Breast epithelium (tissue), 4 donors: ENCODE measurements at regions not wholly inside any gene's neighbourhood (a gene's known extent, or its start where the extent isn't known, plus 50 kb on each side); places are given as distances from the start of the nearest gene placed in this dataset.

Experiments used
- DNase-seq, 2 donors: peaks; one replicate each; pipeline ENCODE4 v3.0.0-alpha.2; 2019; ENCODE audit warnings: low spot score in 2 of 2
- H3K27ac ChIP-seq, 2 donors: fragments of 200-600 bp; sonication (generic) in 1 of 2; one replicate each; pipeline ENCODE4 v1.5.1; 2016 to 2019; ENCODE audit warnings: mild to moderate bottlenecking in 1 of 2
- H3K27me3 ChIP-seq, 2 donors: fragments of 200-600 bp; sonication (generic) in 1 of 2; one replicate each; pipeline versions ENCODE4 v1.5.1 to v1.6.0; 2017 to 2019; ENCODE audit warnings: control low read depth in 1 of 2, mild to moderate bottlenecking in 1 of 2
- H3K36me3 ChIP-seq: fragments of 200-600 bp; one replicate; pipeline ENCODE4 v1.5.1; 2019
- H3K4me1 ChIP-seq, 2 donors: fragments of 200-600 bp; sonication (generic); one replicate each; pipeline ENCODE4 v1.5.1; 2016 to 2019; ENCODE audit warnings: control low read depth in 1 of 2
- H3K4me3 ChIP-seq, 3 donors: fragments of 200-600 bp; sonication (generic); 1 replicate in 2 of 3; 2 replicates in 1 of 3; pipeline ENCODE4 v1.5.1; 2016 to 2019; ENCODE audit warnings: mild to moderate bottlenecking in 3 of 3, moderate library complexity in 2 of 3
- H3K9me3 ChIP-seq, 2 donors: fragments of 200-600 bp; sonication (generic) in 1 of 2; one replicate each; pipeline ENCODE4 v1.5.1; 2016 to 2019; ENCODE audit warnings: control low read depth in 1 of 2
- CTCF ChIP-seq, 3 donors: fragments of 450-650 bp; IDR thresholded peaks; one replicate each; pipeline ENCODE4 v1.5.1; 2016 to 2017; ENCODE audit warnings: antibody characterized with exemption in 3 of 3, mild to moderate bottlenecking in 3 of 3, moderate library complexity in 3 of 3
- POLR2A ChIP-seq: fragments of 450-650 bp; IDR thresholded peaks from one replicate; pipeline ENCODE4 v1.6.1; 2016; ENCODE audit warnings: antibody characterized with exemption, mild to moderate bottlenecking, moderate library complexity
- POLR2AphosphoS5 ChIP-seq, 3 donors: sonication (generic); formaldehyde crosslinking; IDR thresholded peaks; one replicate each; pipeline ENCODE4 v1.6.1; 2017; ENCODE audit warnings: antibody characterized with exemption in 3 of 3
- intact Hi-C: fragments of 100-400 bp; cut with DNase I; formaldehyde crosslinking; loops from one replicate; pipeline ENCODE4 v1.15.1; 2023; ENCODE audit warnings: low total_unique reads

- Histone ChIP-seq H3K27ac (no peak overlapping the region), H3K27me3 (no peaks in the 10 kb centered on the region), H3K9me3 (peaks cover 0 to 15% of the 10 kb centered on the region in 2 donors), H3K4me3 (no peak overlapping the region), H3K4me1 (no peaks in the 10 kb centered on the region), H3K36me3 (no peaks in the 10 kb centered on the region)
- intact Hi-C loops, result no loop called here
- no peak for DNase-seq
- TF ChIP-seq POLR2A (no peak), CTCF (IDR thresholded peaks at IDR 0.05) (no peak), POLR2AphosphoS5 (IDR thresholded peaks at IDR 0.05) (no peak)
These were observed 332.7 kb upstream of the HAND2 start for GRCh38 chr4:173862754-173863153.

GRCh38 chr4:173860094-173860493, 330.1 kb upstream of the HAND2 start:
- Histone ChIP-seq H3K9me3 (peaks cover 0 to 15% of the 10 kb centered on the region in 2 donors), H3K4me1 (no peaks in the 10 kb centered on the region), H3K27me3 (no peaks in the 10 kb centered on the region), H3K36me3 (no peaks in the 10 kb centered on the region), H3K4me3 (no peak overlapping the region), H3K27ac (no peak overlapping the region)
- no peak for TF ChIP-seq CTCF (IDR thresholded peaks at IDR 0.05)
- TF ChIP-seq POLR2A, result no peak
- no peak for TF ChIP-seq POLR2AphosphoS5 (IDR thresholded peaks at IDR 0.05)
- intact Hi-C loops, result no loop called here
- no peak for DNase-seq

GRCh38 chr4:173859091-173859713, 329.2 kb upstream of the HAND2 start:
- Histone ChIP-seq H3K9me3 (peaks cover 0 to 6% of the 10 kb centered on the region in 2 donors), H3K27ac (no peak overlapping the region), H3K36me3 (no peaks in the 10 kb centered on the region), H3K4me1 (no peaks in the 10 kb centered on the region), H3K4me3 (no peak overlapping the region), H3K27me3 (no peaks in the 10 kb centered on the region)
- no peak for DNase-seq
- TF ChIP-seq POLR2AphosphoS5 (IDR thresholded peaks at IDR 0.05), result no peak
- TF ChIP-seq CTCF (IDR thresholded peaks at IDR 0.05), result no peak
- no peak for TF ChIP-seq POLR2A
- intact Hi-C loops, result no loop called here

- Histone ChIP-seq H3K36me3 (no peaks in the 10 kb centered on the region), H3K27me3 (no peaks in the 10 kb centered on the region), H3K4me1 (no peaks in the 10 kb centered on the region), H3K27ac (no peak overlapping the region), H3K9me3 (no peaks in the 10 kb centered on the region), H3K4me3 (no peak overlapping the region)
- no peak for DNase-seq
- intact Hi-C loops, result no loop called here
- TF ChIP-seq CTCF (IDR thresholded peaks at IDR 0.05) (no peak), POLR2A (no peak)
These were observed 328.4 kb upstream of the HAND2 start for GRCh38 chr4:173858471-173858870.

GRCh38 chr4:173857828-173858227, 327.8 kb upstream of the HAND2 start:
- H3K9me3 ChIP-seq, result no peaks in the 10 kb centered on the region
- intact Hi-C loops, result no loop called here

More at GRCh38 chr4:173857828-173858227, 327.8 kb upstream of the HAND2 start:
- Histone ChIP-seq H3K4me1 (no peaks in the 10 kb centered on the region), H3K36me3 (no peaks in the 10 kb centered on the region), H3K27me3 (no peaks in the 10 kb centered on the region), H3K27ac (no peak overlapping the region), H3K4me3 (no peak overlapping the region)
- DNase-seq, result no peak
- no peak for TF ChIP-seq CTCF (IDR thresholded peaks at IDR 0.05)
- no peak for TF ChIP-seq POLR2AphosphoS5 (IDR thresholded peaks at IDR 0.05)
- TF ChIP-seq POLR2A, result no peak
